WTC11 (cell line): ENCODE measurements at regions not wholly inside any gene's neighbourhood (a gene's known extent, or its start where the extent isn't known, plus 50 kb on each side); places are given as distances from the start of the nearest gene placed in this dataset.
A peak's percentile ranks its signal among the peaks of the same experiment; 100 is the strongest.

Experiments
- ATAC-seq: fragments of 200-7000 bp; cut with Tn5 transposase; 2 replicates; pipeline ENCODE4 v1.10.0; 2021; ENCODE audit warnings: mild to moderate bottlenecking, moderate library complexity
- CTCF ChIA-PET: fragments of 300-600 bp; sonication (Branson Sonifier 250); formaldehyde crosslinking; loops from one replicate; lab custom pipeline; 2021; ENCODE audit warnings: antibody characterized with exemption; lab: Charles Lee
- POLR2A ChIA-PET: fragments of 350-600 bp; sonication (Branson Sonifier 250); formaldehyde crosslinking; loops from one replicate; lab custom pipeline; 2021; ENCODE audit warnings: antibody characterized with exemption; lab: Charles Lee
- DNase-seq: peaks from one replicate; pipeline ENCODE4 v3.0.0; 2021; ENCODE audit warnings: low spot score
- H3K27ac Mint-ChIP-seq: 2 replicates; pipeline ENCODE4 v1.8.0; 2021; ENCODE audit warnings: mixed read lengths
- H3K27me3 Mint-ChIP-seq: 2 replicates; pipeline ENCODE4 v1.8.0; 2021; ENCODE audit warnings: low read depth, mild to moderate bottlenecking, moderate library complexity, mixed read lengths
- H3K36me3 Mint-ChIP-seq: 2 replicates; pipeline ENCODE4 v1.8.0; 2021; ENCODE audit warnings: mixed read lengths
- H3K4me1 Mint-ChIP-seq: 2 replicates; pipeline ENCODE4 v1.8.0; 2022; ENCODE audit warnings: mixed read lengths
- H3K4me3 Mint-ChIP-seq: 2 replicates; pipeline ENCODE4 v1.8.0; 2021; ENCODE audit warnings: mild to moderate bottlenecking, moderate library complexity, mixed read lengths
- H3K9me3 Mint-ChIP-seq: 2 replicates; pipeline ENCODE4 v1.8.0; 2021; ENCODE audit warnings: mixed read lengths
- CREM ChIP-seq: sonication (generic); formaldehyde crosslinking; IDR thresholded peaks from 2 replicates; pipeline ENCODE4 v1.8.1; 2022; ENCODE audit warnings: mild to moderate bottlenecking, missing genetic modification reagents, moderate library complexity
- CTCF ChIP-seq: fragments of 200-600 bp; IDR thresholded peaks from 2 replicates; pipeline ENCODE4 v1.8.0; 2022; ENCODE audit warnings: antibody characterized with exemption
- IRF2 ChIP-seq: sonication (generic); formaldehyde crosslinking; IDR thresholded peaks from 2 replicates; pipeline ENCODE4 v1.8.0; 2022; ENCODE audit warnings: low read depth, missing genetic modification reagents, borderline replicate concordance
- JUN ChIP-seq: sonication (generic); formaldehyde crosslinking; IDR thresholded peaks from 2 replicates; pipeline ENCODE4 v1.8.0; 2023; ENCODE audit warnings: mild to moderate bottlenecking, missing genetic modification reagents
- NR2C2 ChIP-seq: sonication (generic); formaldehyde crosslinking; IDR thresholded peaks from 2 replicates; pipeline ENCODE4 v1.8.0; 2022; ENCODE audit warnings: mild to moderate bottlenecking, missing genetic modification reagents
- TEAD1 ChIP-seq: sonication (generic); formaldehyde crosslinking; IDR thresholded peaks from 2 replicates; pipeline ENCODE4 v1.8.0; 2022; ENCODE audit warnings: mild to moderate bottlenecking, missing genetic modification reagents
- USF2 ChIP-seq: sonication (generic); formaldehyde crosslinking; IDR thresholded peaks from 2 replicates; pipeline ENCODE4 v1.8.1; 2023; ENCODE audit warnings: mild to moderate bottlenecking, missing genetic modification reagents, moderate library complexity
- ZNF219 ChIP-seq: sonication (generic); formaldehyde crosslinking; IDR thresholded peaks from 2 replicates; pipeline ENCODE4 v1.8.0; 2023; ENCODE audit warnings: missing genetic modification reagents, mild to moderate bottlenecking, borderline replicate concordance
- ZNF263 ChIP-seq: sonication (generic); formaldehyde crosslinking; IDR thresholded peaks from 2 replicates; pipeline ENCODE4 v1.8.1; 2022; ENCODE audit warnings: low read depth, mild to moderate bottlenecking, moderate library complexity, missing genetic modification reagents
- ZNF425 ChIP-seq: fragments of 250-450 bp; sonication (Bioruptor Pico); conservative IDR thresholded peaks from 2 replicates; pipeline ENCODE4 v1.9.0; 2021; ENCODE audit warnings: mild to moderate bottlenecking
- ZSCAN18 ChIP-seq: fragments of 250-450 bp; sonication (Bioruptor Pico); IDR thresholded peaks from 2 replicates; pipeline ENCODE4 v2.1.2; 2022; ENCODE audit warnings: mild to moderate bottlenecking, moderate library complexity
- TF ChIP-seq, protein P1 (sequence below): sonication (generic); formaldehyde crosslinking; IDR thresholded peaks from 2 replicates; pipeline ENCODE4 v1.8.0; 2023; ENCODE audit warnings: missing genetic modification reagents
- TF ChIP-seq, protein P2 (sequence below): sonication (generic); formaldehyde crosslinking; IDR thresholded peaks from 2 replicates; pipeline ENCODE4 v1.8.1; 2023; ENCODE audit warnings: mild to moderate bottlenecking, missing genetic modification reagents
- TF ChIP-seq, protein P3 (sequence below): sonication (generic); formaldehyde crosslinking; IDR thresholded peaks from 2 replicates; pipeline ENCODE4 v1.8.0; 2022; ENCODE audit warnings: mild to moderate bottlenecking, missing genetic modification reagents

- TF ChIP-seq ZNF263 (CRISPR knock-in tag): no peak
- TF ChIP-seq JUN (CRISPR knock-in tag): no peak
- no peak for TF ChIP-seq TEAD1 (CRISPR knock-in tag)
- no peak for TF ChIP-seq ZNF425 (CRISPR knock-in tag)
- TF ChIP-seq, protein P1, sequence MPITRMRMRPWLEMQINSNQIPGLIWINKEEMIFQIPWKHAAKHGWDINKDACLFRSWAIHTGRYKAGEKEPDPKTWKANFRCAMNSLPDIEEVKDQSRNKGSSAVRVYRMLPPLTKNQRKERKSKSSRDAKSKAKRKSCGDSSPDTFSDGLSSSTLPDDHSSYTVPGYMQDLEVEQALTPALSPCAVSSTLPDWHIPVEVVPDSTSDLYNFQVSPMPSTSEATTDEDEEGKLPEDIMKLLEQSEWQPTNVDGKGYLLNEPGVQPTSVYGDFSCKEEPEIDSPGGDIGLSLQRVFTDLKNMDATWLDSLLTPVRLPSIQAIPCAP (CRISPR knock-in tag): no peak
- no peak for TF ChIP-seq IRF2
Observed at GRCh38 chr1:81119319-81119718, 681.4 kb upstream of the ADGRL2 start (continued).

DNA sequence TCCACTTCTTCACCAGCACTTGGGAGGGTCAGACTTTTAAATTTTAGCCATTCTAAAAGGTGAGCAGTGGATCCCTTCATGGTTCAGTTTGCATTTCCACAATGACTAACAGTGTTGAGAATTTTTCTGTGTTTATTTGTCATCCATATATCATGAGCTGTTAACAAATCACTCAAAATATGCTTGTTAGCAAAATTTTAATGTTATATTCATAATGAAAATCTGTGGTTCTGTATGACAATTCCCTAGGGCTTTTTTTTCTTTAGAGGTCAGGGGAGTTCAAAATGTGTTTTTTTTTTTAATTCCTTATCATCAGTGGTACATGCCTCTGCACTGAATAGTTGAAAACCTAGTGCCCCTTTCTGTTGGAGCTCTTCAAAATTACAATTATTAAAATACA, 682.2 kb upstream of the ADGRL2 start:
- ATAC-seq: no peak
- no peak overlapping the region for H3K27ac Mint-ChIP-seq
- H3K4me3 Mint-ChIP-seq: no peak overlapping the region
- H3K4me1 Mint-ChIP-seq: peaks cover 29% of the 10 kb centered on the region
- no peaks in the 10 kb centered on the region for H3K36me3 Mint-ChIP-seq
- no peak for DNase-seq
- POLR2A ChIA-PET: no interaction called here
- H3K9me3 Mint-ChIP-seq: peaks cover 12% of the 10 kb centered on the region; the same call in 1 of the 2 replicates
- TF ChIP-seq CTCF: no peak
- TF ChIP-seq CREM (CRISPR knock-in tag): no peak
- TF ChIP-seq, protein P2, sequence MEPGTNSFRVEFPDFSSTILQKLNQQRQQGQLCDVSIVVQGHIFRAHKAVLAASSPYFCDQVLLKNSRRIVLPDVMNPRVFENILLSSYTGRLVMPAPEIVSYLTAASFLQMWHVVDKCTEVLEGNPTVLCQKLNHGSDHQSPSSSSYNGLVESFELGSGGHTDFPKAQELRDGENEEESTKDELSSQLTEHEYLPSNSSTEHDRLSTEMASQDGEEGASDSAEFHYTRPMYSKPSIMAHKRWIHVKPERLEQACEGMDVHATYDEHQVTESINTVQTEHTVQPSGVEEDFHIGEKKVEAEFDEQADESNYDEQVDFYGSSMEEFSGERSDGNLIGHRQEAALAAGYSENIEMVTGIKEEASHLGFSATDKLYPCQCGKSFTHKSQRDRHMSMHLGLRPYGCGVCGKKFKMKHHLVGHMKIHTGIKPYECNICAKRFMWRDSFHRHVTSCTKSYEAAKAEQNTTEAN: no peak
- TF ChIP-seq, protein P3, sequence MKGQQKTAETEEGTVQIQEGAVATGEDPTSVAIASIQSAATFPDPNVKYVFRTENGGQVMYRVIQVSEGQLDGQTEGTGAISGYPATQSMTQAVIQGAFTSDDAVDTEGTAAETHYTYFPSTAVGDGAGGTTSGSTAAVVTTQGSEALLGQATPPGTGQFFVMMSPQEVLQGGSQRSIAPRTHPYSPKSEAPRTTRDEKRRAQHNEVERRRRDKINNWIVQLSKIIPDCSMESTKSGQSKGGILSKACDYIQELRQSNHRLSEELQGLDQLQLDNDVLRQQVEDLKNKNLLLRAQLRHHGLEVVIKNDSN (CRISPR knock-in tag): no peak
- TF ChIP-seq, all 79 proteins: peak for 0
- CTCF ChIA-PET: no interaction called here
- H3K27me3 Mint-ChIP-seq: no peaks in the 10 kb centered on the region

DNA sequence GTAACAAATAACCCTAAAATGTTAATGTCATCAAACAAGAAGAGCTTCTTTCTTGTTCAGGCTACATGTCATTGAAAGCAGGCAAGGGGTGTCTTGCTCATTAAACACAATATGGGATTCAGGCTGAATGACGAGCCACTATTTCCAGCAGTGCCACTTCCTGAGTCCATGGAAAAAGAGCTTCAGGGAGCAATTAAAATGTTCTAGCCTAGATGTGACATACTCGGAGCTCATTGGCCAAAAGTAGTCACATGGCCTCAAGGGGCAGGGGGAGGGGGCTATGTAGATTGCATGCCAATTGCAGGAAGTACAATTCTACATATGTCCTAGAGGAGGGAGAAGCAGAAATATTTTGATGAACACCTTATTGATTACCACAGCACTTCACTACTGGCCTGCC, 685.3 kb upstream of the ADGRL2 start:
- no peak for TF ChIP-seq ZSCAN18
- TF ChIP-seq NR2C2 (CRISPR knock-in tag): no peak
- TF ChIP-seq USF2: peak; percentile 80
- TF ChIP-seq ZNF219 (CRISPR knock-in tag): no peak
- TF ChIP-seq, protein P3 (CRISPR knock-in tag): peak; percentile 64
- peaks cover 11% of the 10 kb centered on the region; the same call in 1 of the 2 replicates for H3K9me3 Mint-ChIP-seq
- peaks cover 36% of the 10 kb centered on the region for H3K4me1 Mint-ChIP-seq

More for the DNA sequence above, 685.3 kb upstream of the ADGRL2 start:
- CTCF ChIA-PET: no interaction called here
- no peak overlapping the region for H3K4me3 Mint-ChIP-seq
- no peak overlapping the region; the same call in 1 of the 2 replicates for H3K27ac Mint-ChIP-seq
- no peaks in the 10 kb centered on the region for H3K36me3 Mint-ChIP-seq
- DNase-seq: no peak
- POLR2A ChIA-PET: no interaction called here
- H3K27me3 Mint-ChIP-seq: no peaks in the 10 kb centered on the region
- ATAC-seq: peak; percentile 55
